Peyer's patch (tissue), 4 donors: ENCODE measurements at regions not wholly inside any gene's neighbourhood (a gene's known extent, or its start where the extent isn't known, plus 50 kb on each side); places are given as distances from the start of the nearest gene placed in this dataset.

Source experiments
- POLR2A ChIP-seq, 2 donors: fragments of 450-650 bp; IDR thresholded peaks; one replicate each; pipeline ENCODE4 v1.5.1; 2017; ENCODE audit warnings: antibody characterized with exemption in 2 of 2, mild to moderate bottlenecking in 2 of 2, moderate library complexity in 2 of 2
- TF ChIP-seq, protein P1 (sequence below), 6 experiments: fragments of 450-650 bp in 4 of 6; fragments of 200-600 bp in 2 of 6; sonication (generic) in 1 of 6; IDR thresholded peaks; one replicate each; pipeline ENCODE4 v1.5.1; 2017 to 2019; ENCODE audit warnings: antibody characterized with exemption in 6 of 6, mild to moderate bottlenecking in 3 of 6, moderate library complexity in 1 of 6

GRCh38 chr18:24917767-24918166 is 434.2 kb downstream of the ZNF521 start:
- no peak for TF ChIP-seq POLR2A (IDR thresholded peaks at IDR 0.05)
- TF ChIP-seq, protein P1, sequence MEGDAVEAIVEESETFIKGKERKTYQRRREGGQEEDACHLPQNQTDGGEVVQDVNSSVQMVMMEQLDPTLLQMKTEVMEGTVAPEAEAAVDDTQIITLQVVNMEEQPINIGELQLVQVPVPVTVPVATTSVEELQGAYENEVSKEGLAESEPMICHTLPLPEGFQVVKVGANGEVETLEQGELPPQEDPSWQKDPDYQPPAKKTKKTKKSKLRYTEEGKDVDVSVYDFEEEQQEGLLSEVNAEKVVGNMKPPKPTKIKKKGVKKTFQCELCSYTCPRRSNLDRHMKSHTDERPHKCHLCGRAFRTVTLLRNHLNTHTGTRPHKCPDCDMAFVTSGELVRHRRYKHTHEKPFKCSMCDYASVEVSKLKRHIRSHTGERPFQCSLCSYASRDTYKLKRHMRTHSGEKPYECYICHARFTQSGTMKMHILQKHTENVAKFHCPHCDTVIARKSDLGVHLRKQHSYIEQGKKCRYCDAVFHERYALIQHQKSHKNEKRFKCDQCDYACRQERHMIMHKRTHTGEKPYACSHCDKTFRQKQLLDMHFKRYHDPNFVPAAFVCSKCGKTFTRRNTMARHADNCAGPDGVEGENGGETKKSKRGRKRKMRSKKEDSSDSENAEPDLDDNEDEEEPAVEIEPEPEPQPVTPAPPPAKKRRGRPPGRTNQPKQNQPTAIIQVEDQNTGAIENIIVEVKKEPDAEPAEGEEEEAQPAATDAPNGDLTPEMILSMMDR (IDR thresholded peaks at IDR 0.05), result no peak
